ENCODE measurements at regions not wholly inside any gene's neighbourhood (a gene's known extent, or its start where the extent isn't known, plus 50 kb on each side); places are given as distances from the start of the nearest gene placed in this dataset.

- no peak overlapping the region for H3K4me3 ChIP-seq (ENCODE audit: low read depth, low read length)
- TF ChIP-seq CTCF (IDR thresholded peaks at IDR 0.05; ENCODE audit: low read depth, low read length), result no peak
- DNase-seq (ENCODE audit: low read depth), result peak; percentile 3
Observed at GRCh38 chr13:47188802-47189201, 291.9 kb upstream of the HTR2A start.

DNA sequence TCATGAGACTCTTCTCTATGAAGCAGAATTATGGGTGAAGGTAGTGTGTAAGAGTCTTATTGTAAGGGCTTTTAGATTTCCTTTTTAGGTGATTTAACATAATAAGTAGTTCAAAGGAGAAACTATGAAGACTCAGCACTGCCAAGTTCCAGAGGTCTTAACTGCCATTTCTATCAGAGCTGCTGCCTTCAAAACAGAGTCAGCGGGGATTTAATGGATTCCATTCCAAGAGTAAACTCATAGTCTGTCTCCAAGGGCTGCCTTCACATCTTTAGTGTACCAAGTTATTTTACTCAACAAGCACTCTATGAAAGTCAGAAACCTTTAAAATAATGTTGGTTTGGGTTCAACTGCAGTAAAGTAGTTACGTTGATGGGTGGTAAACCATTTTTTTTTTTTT, 289.6 kb upstream of the HTR2A start:
- no peak for DNase-seq (ENCODE audit: low read depth)
- H3K4me3 ChIP-seq (ENCODE audit: low read depth, low read length), result no peak overlapping the region
- TF ChIP-seq, protein P1, sequence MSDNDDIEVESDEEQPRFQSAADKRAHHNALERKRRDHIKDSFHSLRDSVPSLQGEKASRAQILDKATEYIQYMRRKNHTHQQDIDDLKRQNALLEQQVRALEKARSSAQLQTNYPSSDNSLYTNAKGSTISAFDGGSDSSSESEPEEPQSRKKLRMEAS (IDR thresholded peaks at IDR 0.05; ENCODE audit: low read depth, low read length), result no peak
- TF ChIP-seq POLR2A (IDR thresholded peaks at IDR 0.05; ENCODE audit: extremely low read depth, insufficient read length) (no peak), CTCF (IDR thresholded peaks at IDR 0.05; ENCODE audit: low read depth, low read length) (no peak), MYC (IDR thresholded peaks at IDR 0.05; ENCODE audit: low read depth, low read length) (no peak)

- no peak for TF ChIP-seq CTCF (IDR thresholded peaks at IDR 0.05; ENCODE audit: low read depth, low read length)
- H3K4me3 ChIP-seq (ENCODE audit: low read depth, low read length), result no peak overlapping the region
- no peak for DNase-seq (ENCODE audit: low read depth)
Observed at GRCh38 chr13:47184321-47184720, 287.5 kb upstream of the HTR2A start.

DNA sequence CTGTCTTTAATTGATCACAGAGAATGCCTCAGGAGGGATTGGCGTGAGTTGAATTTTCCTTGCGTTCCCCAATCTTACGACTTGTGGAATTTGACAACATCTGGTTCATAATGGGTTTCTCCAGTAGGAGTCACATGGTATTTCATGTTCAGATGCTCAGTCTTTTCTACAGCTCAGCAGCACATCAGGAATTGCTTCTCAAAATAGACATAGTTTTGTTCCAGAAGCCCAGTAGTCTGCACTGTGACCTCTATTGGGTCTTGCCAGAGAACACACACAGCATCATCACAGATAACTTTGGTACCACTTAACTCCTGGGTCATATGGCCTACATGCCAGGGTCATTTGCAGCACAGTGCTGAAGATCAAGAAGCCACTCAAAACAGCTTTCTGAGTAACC, 282.5 kb upstream of the HTR2A start:
- TF ChIP-seq MYC (IDR thresholded peaks at IDR 0.05; ENCODE audit: low read depth, low read length) (no peak), CTCF (IDR thresholded peaks at IDR 0.05; ENCODE audit: low read depth, low read length) (no peak), POLR2A (IDR thresholded peaks at IDR 0.05; ENCODE audit: extremely low read depth, insufficient read length) (no peak)
- TF ChIP-seq, protein P1 (IDR thresholded peaks at IDR 0.05; ENCODE audit: low read depth, low read length), result no peak
- DNase-seq (ENCODE audit: low read depth), result no peak
- no peak overlapping the region for H3K4me3 ChIP-seq (ENCODE audit: low read depth, low read length)

DNA sequence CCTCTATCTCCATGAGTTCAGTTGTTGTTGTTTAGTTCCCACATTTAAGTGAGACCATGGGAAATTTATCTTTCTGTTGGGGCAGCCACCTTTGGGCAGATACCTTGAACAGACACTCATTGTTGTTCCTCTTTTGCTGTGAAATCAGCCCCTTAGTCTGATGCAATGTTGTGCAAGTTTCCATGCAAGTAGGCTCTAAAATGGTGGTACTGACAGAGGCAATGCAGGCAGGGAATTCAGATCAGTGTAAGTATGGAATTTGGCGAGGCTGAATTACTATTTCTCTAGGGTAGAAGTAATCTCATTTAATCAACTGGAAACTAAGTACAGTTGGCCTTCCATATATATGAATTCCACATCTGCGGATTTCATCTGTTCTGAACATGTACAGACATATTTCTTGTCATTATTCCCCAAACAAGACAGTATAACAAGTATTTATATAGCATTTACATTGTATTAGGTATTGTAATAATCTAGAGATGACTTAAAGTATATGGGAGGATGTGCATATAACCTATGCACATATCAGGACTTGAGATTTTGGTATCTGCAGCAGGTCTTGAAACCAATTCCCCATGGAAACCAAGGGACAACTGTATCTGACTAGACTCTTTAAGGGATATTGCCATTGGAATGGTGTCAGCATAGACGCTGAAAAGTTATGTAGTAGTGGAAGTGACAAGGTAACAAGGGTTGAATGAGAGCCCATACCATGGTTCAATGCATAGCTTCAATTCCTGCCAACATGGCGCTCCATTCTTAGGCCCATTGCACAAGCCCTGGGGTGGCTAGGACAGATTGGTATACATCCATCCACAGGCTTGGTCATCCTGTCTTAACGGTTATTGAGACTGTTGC, 281.5 kb upstream of the HTR2A start:
- peak; percentile 76 for DNase-seq (ENCODE audit: low read depth)
- H3K4me3 ChIP-seq (ENCODE audit: low read depth, low read length), result no peak overlapping the region
- TF ChIP-seq, protein P1 (IDR thresholded peaks at IDR 0.05; ENCODE audit: low read depth, low read length), result no peak
- TF ChIP-seq MYC (IDR thresholded peaks at IDR 0.05; ENCODE audit: low read depth, low read length) (0 out of 2 replicates have a peak, but pooled peaks have one; percentile 13), CTCF (IDR thresholded peaks at IDR 0.05; ENCODE audit: low read depth, low read length) (no peak), POLR2A (IDR thresholded peaks at IDR 0.05; ENCODE audit: extremely low read depth, insufficient read length) (no peak)

Data from NB4 (cell line).